GM12801 (cell line): ENCODE measurements at regions not wholly inside any gene's neighbourhood (a gene's known extent, or its start where the extent isn't known, plus 50 kb on each side); places are given as distances from the start of the nearest gene placed in this dataset.

Source experiments
- TF ChIP-seq, protein P1 (sequence below): IDR thresholded peaks from one replicate; pipeline ENCODE4 v1.5.1; 2011; ENCODE audit warnings: control low read depth; ENCODE audit not compliant: insufficient read length; ENCODE audit errors: extremely low read depth

- TF ChIP-seq, protein P1, sequence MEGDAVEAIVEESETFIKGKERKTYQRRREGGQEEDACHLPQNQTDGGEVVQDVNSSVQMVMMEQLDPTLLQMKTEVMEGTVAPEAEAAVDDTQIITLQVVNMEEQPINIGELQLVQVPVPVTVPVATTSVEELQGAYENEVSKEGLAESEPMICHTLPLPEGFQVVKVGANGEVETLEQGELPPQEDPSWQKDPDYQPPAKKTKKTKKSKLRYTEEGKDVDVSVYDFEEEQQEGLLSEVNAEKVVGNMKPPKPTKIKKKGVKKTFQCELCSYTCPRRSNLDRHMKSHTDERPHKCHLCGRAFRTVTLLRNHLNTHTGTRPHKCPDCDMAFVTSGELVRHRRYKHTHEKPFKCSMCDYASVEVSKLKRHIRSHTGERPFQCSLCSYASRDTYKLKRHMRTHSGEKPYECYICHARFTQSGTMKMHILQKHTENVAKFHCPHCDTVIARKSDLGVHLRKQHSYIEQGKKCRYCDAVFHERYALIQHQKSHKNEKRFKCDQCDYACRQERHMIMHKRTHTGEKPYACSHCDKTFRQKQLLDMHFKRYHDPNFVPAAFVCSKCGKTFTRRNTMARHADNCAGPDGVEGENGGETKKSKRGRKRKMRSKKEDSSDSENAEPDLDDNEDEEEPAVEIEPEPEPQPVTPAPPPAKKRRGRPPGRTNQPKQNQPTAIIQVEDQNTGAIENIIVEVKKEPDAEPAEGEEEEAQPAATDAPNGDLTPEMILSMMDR: no peak
Observed at GRCh38 chr9:135199489-135199888, 112.0 kb downstream of the OLFM1 start.

GRCh38 chr9:135201711-135202110 is 114.2 kb downstream of the OLFM1 start:
- TF ChIP-seq, protein P1: no peak

- TF ChIP-seq, protein P1: no peak
Observed at GRCh38 chr9:135204177-135204576, 116.7 kb downstream of the OLFM1 start.

DNA sequence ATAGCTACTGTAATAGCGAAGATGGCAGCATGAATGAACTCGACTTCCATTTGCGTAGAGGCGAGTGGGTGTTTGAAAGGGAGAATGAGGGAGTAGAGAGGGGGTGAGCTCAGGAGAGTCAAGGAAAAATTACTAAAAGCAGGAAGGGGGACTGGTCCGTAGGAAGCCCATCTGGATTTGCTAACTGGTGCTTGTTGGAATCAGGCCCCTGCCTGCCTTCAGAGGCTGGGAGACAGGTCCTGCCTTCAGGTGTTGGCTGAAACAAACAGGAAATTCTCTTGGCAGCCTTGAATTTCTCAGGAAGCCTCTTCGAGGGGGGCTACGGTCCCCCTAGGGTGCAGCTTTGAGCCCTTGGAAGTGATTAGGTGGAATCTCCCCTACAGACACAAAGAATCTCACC is 121.7 kb downstream of the OLFM1 start:
- TF ChIP-seq, protein P1: no peak

- TF ChIP-seq, protein P1: no peak
Observed at GRCh38 chr9:135209852-135210251, 122.4 kb downstream of the OLFM1 start.

DNA sequence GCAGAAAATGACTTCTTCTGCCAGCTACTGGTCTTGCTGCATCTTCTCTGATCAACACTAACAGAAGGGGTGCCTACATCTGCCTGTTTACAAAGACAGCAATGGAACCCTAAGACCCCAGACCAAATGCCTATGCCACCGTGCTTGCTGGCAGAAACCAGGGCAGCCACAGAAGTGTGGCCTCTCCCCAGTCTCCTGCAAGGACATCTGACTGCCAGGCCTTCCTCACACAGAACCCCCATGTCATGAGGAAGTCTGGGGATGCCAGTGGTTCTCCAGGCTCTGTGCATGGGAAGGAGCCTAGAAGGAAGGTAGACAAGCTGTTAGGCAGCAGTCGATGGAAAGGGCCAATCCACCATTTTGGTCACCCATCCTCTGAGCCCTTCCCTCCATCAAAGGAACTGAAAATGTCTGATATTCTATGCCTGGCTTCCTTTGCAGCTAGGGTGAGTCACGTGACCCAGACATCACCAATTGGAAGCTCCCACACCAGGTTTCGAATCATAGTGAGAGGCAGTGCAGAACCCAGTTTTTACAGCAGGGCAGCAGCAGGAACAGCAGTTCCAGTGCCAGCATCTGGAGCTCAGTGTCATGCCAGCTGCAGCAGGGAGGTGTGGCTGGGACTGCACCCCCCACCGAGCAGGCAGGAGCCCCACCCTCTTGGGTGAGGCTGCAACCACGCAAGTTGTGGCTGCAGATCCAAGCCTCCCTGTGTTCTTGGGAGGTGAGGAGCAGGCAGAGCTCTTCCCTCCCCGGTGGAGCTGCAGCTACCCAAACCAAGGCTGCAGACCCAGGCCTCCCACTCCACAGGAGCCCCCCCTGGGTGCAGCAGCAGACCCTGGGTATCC is 123.4 kb downstream of the OLFM1 start:
- TF ChIP-seq, protein P1: no peak

- TF ChIP-seq, protein P1: no peak
Observed at GRCh38 chr9:135211524-135211890, 124.0 kb downstream of the OLFM1 start.
